Hematopoietic multipotent progenitor cell treated with erythropoietin and hydrocortisone succinate and interleukin-3 and kit ligand, for 6 days (in vitro differentiated cells): ENCODE measurements at regions not wholly inside any gene's neighbourhood (a gene's known extent, or its start where the extent isn't known, plus 50 kb on each side); places are given as distances from the start of the nearest gene placed in this dataset.
"Not testable (repeated sequence)": the region's sequence is repeated elsewhere in the genome, so short reads cannot be mapped to it uniquely, and the experiment has no call there.

Source experiments
- DNase-seq: peaks from one replicate; pipeline ENCODE4 v3.0.0-alpha.2; 2015

DNA sequence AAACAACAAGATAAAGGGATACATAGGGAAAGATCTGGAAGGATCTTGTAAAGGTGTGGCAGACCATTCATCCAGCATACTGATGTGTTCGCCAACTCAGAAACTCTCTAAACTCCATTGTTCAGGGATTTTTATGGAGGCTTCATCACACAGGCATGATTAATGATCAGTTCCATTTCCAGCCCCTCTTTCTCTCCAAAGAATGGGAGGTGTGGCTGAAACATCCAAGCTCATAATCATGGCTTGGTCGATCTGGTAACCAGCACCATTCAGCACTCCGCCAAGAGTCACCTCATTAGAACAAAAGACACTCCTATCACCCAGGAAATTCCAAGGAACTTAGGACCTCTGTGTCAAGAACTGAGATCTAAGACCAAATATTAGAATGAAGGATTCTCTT lies 180.6 kb upstream of the RNPC3 start:
- no peak for DNase-seq

DNA sequence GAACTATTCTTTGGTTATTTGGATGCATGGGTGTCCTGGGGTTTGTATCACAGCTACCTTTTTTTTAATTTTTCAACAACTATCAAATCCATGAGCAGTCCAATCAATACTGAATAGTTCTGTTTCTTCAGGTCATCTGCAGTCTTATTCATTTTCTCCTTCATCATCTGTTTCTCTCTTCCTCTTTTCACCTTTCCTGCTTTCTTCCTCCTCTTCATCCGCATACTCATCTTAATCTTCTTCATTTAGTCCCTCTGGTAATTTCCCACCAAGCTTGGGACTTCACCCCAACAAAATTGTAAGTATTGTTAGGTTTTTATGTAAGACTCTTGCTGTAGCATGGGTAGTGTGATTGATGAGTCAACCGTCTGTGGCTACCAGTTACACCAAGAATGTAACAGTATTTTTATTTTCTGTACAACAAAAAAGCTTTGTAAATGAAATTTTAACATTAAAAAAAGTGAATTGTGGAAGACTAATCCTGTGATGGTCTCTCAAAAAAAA lies 184.1 kb upstream of the RNPC3 start:
- no peak for DNase-seq

DNA sequence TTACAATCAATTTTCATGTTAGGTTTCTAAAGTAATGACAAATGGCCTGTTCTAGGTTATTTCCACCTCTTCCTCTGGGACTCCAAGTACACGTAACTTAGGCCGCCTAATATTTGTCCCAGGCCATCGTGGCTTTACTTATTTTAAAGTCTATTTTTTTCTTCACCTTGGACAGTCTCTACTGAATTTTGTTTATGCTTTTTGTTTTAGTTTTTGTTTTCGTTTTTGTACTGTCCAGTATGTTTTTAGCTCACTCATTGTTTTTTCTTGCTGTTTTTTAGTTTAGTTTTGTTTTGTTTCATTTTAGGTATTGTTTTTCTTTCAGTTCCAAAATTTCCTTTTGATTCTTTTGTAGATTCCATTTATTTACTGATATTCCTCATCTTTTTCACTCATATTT lies 187.7 kb upstream of the RNPC3 start:
- no peak for DNase-seq

DNA sequence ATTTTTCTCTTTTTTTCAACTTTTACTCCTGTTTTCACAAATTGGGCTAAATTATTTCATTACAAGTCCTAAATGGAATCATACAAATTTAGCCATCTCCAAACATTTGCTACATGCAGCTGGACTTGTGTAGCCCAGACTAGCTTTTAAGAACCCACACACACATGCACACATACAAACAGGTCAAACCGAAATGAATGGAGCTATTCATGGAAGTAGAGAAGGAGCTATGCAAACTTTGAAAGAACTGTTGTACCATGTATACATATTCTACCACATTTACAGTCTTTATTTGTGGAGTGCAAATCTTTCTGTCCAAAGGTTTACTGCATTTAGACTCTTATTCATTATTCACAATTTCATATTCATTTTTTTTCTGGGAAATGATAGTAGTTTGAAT lies 189.1 kb upstream of the RNPC3 start:
- DNase-seq: no peak

DNA sequence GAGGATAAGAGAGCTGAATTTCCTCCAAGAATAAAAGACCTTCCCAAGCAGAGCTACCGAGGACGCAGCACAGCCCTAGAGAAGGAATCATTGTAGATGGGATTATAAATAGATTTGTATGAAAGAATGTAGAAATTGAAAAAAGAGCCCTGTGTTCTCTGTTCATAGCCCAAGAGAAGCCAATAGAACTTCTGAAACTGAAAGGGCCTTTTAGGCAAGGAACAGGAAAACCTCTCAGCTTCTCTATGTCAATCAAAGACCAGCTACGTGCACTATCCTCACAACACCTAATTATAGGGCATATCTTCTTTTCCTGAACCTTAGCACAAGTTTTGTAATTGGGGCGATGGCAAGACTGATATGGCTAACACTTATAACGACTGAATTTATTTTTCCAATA lies 192.4 kb upstream of the RNPC3 start:
- DNase-seq: no peak

DNA sequence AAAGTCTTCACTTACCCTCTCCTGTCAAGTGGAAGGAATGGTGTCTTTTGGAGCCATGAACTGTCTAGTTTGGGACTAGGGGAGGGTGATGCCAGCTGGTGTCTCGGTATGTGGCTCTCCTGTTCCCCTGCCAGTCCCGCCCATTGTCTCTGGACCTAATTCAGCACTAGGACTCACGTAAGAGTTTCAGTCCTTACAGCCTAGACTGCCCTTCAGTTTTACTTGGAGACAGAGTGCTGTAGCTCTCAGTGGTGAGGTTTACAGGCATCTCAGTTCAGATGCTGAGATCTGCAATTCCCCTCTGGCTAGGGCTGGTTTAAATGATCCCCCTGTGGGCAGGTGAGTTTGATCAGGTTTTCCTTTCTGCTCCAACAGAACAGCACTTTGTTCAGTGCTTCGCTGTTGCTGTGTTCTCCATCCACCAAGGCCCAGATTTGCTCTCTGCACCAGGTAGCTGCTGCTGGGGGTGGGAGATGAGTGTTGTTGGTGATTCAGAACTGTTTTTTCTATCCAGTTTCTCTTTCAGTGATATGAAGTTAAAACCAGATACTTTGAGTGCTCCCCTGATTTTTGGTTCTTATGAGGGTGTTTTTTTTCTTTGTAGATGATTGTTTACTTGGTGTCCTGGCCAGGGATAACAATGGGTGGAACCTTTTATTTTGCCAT lies 198.3 kb upstream of the RNPC3 start:
- DNase-seq: no peak

DNA sequence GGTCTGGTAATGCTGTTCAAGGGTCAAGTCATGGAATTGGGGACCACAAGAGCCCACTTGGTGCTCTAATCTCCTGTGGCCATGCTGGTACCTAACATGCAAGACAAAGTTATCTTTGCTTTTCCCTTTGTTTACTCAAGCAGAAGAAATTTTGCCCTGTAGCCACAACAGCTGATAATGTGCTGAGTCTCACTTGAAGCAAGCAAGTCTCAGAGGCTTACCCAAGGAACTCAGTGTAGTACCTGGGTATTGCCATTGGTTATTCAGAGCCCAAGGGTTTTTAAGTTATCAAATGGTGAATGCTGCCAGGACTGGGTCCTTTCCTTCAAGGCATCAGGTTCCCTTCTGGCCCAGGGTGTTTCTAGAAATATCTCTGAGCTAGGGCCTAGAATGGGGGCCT lies 198.9 kb upstream of the RNPC3 start:
- no peak for DNase-seq

DNA sequence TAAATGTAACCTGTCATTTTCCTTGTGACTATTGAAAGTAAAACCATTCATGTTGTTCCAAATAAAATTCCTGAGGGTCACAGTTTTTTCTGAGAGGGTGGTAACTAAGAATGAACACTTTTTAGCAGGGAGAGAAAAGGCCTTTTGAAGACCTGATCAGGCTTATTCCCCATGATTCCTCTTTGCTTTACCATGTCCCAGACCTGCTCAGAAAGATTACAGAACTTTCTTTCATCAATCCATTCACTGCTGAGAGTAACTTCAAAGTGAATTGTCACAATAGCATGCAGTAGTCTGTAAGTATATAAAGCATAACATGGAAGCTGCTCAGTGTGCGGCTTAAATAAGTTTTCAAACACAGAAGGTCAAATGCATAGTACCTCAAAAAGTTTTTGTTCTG lies 201.5 kb upstream of the COL11A1 start:
- DNase-seq: no peak

DNA sequence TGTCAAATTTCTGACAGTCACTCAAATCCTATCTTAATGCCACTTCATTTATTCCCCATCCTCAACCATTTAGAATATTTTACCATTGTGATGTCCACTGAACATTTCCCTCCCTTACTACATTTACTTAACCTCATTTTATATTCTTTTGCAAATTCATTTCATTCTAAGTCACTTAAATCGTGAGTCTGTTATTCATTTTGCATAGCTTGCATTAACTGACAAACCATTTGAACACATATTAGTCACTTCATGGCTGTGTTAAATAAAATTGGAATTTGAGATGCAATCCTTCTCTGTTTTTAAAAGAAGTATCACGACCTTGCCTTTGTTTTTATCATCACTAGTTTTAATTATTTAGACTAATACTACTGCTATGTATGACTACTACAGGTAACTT lies 199.4 kb upstream of the COL11A1 start:
- DNase-seq: no peak

DNA sequence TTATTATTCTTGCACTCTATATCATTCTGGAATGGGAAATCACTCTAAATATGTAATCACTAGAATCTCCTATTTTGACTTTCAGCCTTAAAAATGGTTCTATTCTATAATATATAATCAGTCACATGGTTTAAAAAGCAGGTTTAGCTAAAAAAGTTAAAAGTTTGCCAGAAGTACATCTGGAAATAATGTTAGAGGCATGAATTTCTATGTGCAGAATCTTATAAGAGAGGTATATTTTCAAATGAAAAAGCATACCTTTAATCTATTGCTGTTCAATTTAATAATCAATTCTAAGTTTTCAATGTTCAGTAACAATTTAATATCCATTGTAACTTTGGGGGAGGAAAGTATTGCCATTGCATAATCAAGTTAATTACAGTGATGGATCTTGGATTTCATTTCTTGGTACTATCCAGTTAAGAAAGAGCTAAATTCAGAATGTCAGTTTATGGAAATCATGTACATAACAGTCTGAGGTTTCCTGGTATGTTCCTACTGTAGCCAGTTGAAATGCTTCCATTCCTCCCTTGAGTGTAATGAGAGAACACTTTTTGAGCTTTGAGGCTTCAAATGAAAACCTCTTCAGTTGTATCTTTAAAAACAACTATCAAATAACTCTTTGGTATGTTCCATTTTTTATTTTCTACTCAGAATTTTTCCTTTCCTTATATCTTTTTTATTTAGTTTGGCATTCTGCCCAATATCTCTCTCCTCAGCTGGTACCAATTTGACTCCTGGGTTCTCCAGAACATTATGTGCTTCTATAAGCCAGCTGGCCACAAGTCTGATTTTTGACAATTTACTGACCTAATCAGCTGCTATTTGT lies 175.7 kb upstream of the COL11A1 start:
- no peak for DNase-seq

DNA sequence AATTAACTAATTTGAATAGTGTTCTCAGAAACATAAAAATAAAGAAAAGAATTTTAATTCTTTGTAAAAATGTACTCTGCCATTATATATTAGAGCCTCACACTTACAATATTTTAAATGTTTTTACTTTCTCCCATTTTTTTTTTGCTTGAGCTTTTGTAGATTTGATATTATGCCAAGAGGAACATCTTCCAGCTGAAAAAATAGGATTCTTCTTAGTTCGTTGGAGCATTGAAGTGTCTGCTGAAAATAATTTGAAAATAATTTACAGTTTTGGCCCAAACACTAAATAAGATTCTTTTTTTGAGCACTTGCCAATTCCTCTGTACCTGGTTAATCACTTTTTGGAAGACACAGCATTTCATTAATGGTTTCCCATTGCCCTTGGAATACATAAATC lies 175.0 kb upstream of the COL11A1 start:
- DNase-seq: no peak

DNA sequence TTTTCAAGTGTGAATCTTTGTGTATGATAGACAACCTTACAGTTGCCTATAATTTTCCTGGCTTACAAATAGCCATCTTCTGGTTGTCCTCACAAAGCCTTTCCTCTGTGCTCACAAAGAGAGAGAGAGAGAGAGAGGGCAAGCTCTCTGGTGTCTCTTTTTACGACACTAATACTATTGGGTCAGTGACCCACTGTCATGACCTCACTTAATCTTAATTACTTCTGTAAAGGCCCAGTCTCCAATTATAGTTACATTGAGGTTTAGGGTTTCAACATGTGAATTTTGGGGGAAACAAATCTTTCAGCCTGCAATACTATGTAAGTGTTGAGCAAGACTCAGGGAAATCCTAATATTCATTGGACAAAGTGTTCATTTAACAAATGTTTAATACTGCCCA lies 167.4 kb upstream of the COL11A1 start:
- DNase-seq: no peak

DNA sequence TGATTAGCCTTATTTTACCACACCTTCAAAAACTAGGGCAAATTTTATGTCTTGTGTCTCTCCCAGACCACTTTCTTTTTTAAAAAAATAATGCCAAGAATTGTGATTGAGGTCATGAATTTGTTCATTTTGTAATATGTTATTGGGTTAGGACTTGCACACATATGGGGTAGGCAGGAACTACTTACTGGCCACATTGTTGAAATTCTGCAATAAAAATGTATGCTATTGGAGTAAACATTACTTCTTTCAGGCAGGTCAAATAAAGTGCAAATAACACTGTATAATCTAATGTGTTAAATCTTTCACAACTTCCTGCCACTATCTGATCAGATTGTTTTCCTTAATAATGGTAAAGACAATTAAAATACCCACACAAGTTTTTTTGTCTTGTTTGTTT lies 166.6 kb upstream of the COL11A1 start:
- no peak for DNase-seq

DNA sequence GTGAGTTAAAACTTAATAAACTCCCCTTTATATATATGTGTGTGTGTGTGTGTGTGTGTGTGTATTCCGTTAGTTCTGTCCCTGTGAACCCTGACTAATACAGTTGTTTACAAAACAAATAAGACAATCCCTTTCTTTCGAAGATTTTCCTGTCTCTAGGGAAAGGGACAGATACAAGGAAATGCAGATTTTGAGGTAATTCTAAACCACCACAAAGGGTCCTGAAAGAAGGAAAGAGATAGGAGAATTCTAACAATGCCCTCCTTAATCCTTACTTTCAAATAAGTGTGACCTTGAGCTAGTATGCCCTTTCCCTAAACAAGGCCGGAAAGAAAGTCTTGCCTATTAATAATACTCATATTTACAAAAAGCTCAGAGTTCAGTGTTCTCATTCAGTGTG lies 164.8 kb upstream of the COL11A1 start:
- no peak for DNase-seq

DNA sequence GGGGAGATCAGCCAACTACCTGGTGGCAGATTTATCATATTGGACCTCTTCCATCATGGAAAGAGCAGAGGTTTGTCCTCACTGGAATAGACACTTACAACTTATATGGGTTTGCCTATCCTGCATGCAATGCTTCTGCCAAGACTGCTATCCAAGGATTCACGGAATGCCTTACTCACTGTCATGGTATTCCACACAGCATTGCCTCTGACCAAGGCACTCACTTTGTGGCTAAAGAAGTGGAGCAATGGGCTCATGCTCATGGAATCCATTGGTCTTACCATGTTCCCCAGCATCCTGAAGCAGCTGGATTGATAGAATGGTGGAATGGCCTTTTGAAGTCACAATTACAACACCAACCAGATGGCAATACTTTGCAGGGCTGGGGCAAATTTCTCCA lies 163.1 kb upstream of the COL11A1 start:
- DNase-seq: not testable (repeated sequence)

DNA sequence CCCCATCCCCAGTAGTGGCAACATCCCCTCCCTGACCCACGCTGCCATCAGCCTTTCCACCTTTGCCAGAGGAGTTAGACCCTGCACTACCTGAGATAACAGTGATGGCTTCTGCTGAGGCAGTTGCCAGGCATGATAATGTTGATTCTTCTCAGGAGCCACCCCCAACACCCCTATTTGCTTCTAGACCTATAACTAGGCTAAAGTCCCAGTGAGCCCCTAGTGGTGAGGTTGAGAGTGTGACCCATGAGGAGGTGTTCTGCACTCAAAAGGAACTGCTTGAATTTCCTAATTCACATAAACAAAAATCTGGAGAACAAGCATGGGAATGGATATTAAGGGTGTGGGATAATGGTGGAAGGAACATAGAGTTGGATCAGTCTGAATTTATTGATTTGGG lies 159.6 kb upstream of the COL11A1 start:
- peak; percentile 1 for DNase-seq

DNA sequence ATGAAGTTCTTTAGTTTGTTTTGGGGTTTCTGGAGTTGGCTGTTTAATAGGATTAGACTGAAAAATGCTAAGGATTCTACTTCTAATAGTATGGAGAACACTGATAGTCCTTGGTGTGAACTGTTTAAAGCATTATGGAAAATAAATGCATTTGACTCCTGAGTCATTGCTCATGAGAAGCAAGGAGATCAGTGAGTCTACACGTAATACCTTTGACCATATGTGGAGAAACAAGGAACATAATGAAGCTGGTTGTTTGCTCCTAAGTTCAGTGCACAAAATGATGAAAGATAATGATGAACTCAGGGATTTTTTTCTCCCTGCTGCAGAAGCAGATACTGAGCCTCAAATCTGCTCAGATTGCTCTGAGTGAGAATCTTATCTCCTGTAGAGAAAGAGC lies 158.9 kb upstream of the COL11A1 start:
- no peak for DNase-seq

DNA sequence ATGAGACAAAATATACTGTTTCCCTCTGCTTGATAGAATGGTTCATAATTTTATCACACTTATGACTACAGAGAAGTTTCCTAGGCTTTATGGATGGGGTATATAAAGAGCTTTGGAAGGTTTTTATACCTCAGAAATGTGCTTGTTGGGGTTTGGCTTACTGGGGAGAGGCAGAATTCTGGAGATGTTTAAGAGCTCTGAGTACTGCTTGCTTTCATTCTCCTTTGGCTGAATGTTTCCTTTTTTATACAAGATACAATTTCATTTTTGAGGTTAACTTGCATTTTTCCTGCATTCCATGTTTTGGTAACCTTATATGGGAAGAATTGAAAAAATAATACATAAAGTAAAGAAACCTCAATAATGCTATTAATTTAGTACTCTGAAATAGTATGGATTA lies 157.7 kb upstream of the COL11A1 start:
- DNase-seq: no peak

DNA sequence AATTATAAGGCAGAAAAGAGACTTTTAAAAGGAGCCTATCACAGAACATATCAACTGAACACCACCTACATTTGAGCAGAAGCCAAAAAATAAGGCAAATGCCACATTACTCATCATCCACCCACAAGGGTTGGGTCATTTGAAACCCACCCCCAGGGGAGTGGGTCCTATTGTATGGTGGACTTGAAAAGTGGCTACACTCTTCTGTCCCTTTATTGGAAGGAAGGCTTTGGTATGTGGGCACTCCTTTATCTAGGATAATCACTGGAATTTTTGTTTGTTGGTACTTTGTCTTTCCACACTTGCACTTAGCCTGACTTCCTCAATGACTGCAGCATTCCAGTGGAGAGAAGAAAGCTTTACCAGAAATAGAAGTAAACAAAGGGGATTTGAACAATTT lies 157.2 kb upstream of the COL11A1 start:
- no peak for DNase-seq

DNA sequence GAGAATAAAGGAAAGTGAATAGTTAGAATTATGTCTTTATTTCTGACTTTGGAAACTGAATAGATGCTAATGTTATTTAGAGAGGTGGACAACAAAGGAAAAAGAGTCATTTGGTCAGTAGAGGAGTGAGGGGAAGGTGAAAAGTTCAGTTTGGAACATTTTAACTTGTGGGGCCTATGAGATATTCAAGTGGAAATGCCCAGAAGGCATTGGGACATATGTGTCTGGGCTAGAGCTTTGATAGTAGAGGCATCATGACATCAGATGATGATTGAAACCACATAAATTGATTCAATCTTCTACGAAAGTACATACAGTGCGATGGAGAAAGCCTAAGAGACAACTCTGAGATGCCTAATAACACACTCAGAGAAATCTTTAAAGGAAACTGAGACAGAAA lies 151.7 kb upstream of the COL11A1 start:
- no peak for DNase-seq

DNA sequence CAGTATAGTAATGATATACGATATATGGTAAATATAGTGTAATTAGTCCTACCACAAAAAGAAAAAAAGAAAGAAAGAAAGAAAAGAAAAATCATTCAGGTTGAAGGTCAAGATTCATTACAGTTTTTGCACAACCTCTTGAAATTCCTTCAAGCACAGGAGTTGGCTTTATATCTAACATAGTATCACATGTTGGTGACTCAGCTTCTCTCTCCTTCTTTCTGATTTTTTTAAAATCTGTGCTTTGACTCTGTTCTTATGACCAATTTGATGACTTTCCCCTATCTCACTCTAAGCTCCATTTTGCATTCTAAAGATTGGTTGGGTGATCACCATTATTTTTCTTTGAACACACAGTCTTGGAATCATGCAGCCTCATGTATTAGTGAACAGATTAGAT lies 148.2 kb upstream of the COL11A1 start:
- no peak for DNase-seq

DNA sequence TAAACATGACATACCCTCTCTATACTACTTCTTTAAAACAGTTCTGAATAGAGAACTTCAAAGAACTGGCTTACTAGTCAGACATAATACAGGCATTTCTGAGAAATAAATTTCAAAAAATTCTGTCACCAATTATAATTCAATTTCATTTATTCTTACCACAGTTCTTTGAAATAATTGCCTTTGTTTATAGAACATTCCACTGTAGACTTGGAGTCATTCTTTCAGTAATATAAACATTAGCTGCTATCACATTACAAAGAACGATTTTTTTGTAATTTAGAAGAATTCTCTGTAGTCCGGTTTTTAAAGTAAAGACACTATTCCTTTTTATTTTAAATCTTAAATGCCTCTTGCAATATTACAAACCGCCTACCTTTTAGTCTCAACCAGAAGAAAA lies 146.4 kb upstream of the COL11A1 start:
- no peak for DNase-seq

DNA sequence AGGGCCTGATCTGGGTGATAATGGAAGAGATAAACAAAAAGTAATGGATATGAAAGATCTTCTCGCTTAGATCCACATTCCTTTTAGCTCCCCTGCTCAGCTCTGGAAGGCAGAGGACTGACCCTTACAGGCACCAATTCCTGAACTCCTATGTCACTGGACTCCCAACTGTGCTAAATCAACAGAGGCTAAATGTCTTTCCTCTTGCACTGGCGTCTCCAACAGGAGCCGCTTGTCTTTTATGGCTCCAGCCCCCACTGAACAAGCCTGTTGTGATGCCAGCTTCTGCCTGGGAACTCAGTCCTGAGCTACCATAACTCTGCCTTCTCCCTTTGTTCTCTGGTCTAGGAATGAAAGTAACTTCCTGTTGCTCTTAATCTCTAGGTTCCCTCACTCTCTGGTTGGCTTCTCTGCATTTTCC lies 142.1 kb upstream of the COL11A1 start:
- no peak for DNase-seq

DNA sequence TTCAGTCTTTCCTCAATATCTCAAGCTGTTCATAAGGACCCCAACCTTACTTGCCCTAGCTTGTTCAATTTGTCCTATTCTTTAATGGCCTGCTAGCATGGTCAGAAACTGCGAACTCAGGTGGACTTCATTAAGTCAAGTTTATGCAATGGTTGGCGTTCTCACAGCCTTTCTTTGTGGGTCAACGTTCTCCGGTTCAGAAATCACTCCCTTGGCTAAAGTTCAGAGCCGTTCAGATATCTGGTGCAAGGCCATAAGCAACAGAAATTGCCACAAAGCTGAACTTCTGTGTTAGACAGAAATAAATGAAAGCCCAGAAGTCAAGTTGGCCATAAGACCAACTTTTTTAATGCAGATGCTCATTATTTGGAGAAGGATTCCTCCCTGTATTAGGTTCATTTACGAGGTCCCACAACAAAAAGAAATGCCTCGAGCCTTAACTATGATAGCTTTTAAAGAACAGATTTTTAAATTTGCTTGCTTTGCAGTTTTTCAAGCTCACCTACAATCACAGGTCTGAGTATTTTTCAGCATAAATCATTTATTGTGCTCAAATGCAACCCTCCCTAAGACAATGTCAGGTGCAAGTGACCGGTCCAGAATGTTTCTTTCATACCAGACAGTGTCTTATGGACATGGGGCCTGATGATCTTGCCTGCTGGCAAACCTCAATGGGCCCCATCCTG lies 140.2 kb upstream of the COL11A1 start:
- DNase-seq: no peak
